Omental fat pad (tissue), 3 donors: ENCODE measurements at regions not wholly inside any gene's neighbourhood (a gene's known extent, or its start where the extent isn't known, plus 50 kb on each side); places are given as distances from the start of the nearest gene placed in this dataset.
A peak's percentile ranks its signal among the peaks of the same experiment; 100 is the strongest.

Experiments
- ATAC-seq: fragments of 150-250 bp; one replicate; pipeline ENCODE4 v1.9.1; 2016; ENCODE audit warnings: mild to moderate bottlenecking, moderate library complexity; ENCODE audit not compliant: low FRiP score
- DNase-seq: peaks from one replicate; pipeline ENCODE4 v3.0.0-alpha.2; 2019; ENCODE audit warnings: low spot score
- CTCF ChIP-seq, 3 donors: fragments of 450-650 bp; IDR thresholded peaks; one replicate each; pipeline ENCODE4 v1.5.1; 2016 to 2017; ENCODE audit warnings: antibody characterized with exemption in 3 of 3, mild to moderate bottlenecking in 3 of 3, moderate library complexity in 2 of 3

- ATAC-seq = peak; percentile 54
- no peak for TF ChIP-seq CTCF (IDR thresholded peaks at IDR 0.05)
- no peak for DNase-seq
Observed at GRCh38 chr4:85414972-85415371, 60.0 kb upstream of the ARHGAP24 start.

GRCh38 chr4:85416094-85416493, 58.9 kb upstream of the ARHGAP24 start:
- no peak for TF ChIP-seq CTCF (IDR thresholded peaks at IDR 0.05)

GRCh38 chr4:85419103-85419502, 55.8 kb upstream of the ARHGAP24 start:
- no peak for DNase-seq
- ATAC-seq = no peak
- TF ChIP-seq CTCF (IDR thresholded peaks at IDR 0.05) = no peak

More at GRCh38 chr4:85416094-85416493, 58.9 kb upstream of the ARHGAP24 start:
- ATAC-seq (no peak), DNase-seq (no peak)

- ATAC-seq = peak; percentile 54
Observed at GRCh38 chr4:85420831-85421230, 54.1 kb upstream of the ARHGAP24 start.

GRCh38 chr4:85423431-85423830, 51.5 kb upstream of the ARHGAP24 start:
- DNase-seq (no peak), ATAC-seq (no peak)
- TF ChIP-seq CTCF (IDR thresholded peaks at IDR 0.05) = no peak

More at GRCh38 chr4:85420831-85421230, 54.1 kb upstream of the ARHGAP24 start:
- TF ChIP-seq CTCF (IDR thresholded peaks at IDR 0.05) = no peak
- DNase-seq = no peak
